Stimulated activated CD4-positive, alpha-beta T cell treated with anti-CD3 and anti-CD28 coated beads, Interleukin-2, amount 100 ng/mL, for 48 hours (primary cell): ENCODE measurements at regions not wholly inside any gene's neighbourhood (a gene's known extent, or its start where the extent isn't known, plus 50 kb on each side); places are given as distances from the start of the nearest gene placed in this dataset.
A peak's percentile ranks its signal among the peaks of the same experiment; 100 is the strongest.
"Not testable (repeated sequence)": the region's sequence is repeated elsewhere in the genome, so short reads cannot be mapped to it uniquely, and the experiment has no call there.

Experiments used
- DNase-seq, 2 donors: peaks; one replicate each; pipeline ENCODE4 v3.0.0-alpha.2; 2020

DNA sequence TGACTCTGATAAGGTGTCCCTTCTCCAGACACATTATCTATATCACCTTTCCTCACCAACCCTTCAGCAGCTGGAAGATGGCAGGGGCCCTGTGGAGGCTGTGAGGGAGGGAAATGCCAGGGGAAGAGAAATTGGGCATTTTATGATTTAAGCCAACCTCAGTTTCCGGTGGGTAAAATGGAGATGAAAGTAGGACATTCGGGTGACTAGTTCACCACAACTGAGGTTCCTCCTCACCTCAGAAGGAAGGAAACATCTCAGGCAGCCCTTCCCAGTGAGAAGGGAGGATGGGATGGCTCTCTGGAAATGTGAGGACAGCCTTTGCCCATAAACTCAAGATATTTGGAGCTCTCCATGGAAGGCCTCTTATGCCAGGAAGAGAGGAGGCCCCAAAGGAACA lies 251.5 kb downstream of the MID1IP1 start:
- no peak for DNase-seq

- no peak for DNase-seq
Measured at GRCh38 chrX:39058724-39059123, 257.5 kb downstream of the MID1IP1 start.

DNA sequence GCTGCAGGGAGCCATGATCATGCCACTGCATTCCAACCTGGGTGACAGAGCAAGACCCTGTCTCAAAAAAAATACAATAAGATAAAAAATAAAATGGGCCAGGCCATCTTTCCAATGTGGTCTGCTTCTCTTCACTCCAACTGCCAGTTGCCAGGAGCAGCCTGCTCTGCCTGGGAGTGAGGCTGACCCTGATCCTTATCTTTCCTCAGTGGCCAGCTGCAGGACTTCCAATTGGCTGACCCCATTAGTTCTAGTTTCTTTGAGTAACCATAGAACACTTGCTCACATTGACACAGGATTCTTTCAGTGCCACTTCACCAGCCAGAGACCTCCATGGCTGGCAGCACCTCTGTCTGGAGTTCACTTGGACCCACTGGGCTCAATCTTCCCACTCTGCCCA lies 258.6 kb downstream of the MID1IP1 start:
- DNase-seq, result no peak

DNA sequence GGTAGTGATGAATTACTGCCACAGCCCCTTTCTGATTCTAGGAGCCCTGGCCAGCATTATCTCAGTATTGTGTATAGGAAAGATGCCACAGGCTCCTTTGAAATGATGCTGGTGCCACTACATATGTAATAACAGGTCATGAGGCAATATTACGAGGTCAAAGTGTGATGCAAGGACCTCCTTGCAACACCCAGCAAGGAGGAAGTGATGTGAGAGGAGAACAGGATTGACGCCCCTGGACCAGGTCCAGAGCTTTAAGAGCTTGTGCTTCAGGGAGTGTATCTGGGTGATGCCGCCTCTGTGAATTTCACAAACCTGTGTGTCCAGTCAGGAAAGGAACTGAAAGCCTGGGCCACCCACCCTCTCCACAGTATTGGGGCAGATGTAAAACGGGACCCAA lies 261.8 kb downstream of the MID1IP1 start:
- DNase-seq, result no peak

- no peak for DNase-seq
Measured at GRCh38 chrX:39063702-39064101, 262.4 kb downstream of the MID1IP1 start.

DNA sequence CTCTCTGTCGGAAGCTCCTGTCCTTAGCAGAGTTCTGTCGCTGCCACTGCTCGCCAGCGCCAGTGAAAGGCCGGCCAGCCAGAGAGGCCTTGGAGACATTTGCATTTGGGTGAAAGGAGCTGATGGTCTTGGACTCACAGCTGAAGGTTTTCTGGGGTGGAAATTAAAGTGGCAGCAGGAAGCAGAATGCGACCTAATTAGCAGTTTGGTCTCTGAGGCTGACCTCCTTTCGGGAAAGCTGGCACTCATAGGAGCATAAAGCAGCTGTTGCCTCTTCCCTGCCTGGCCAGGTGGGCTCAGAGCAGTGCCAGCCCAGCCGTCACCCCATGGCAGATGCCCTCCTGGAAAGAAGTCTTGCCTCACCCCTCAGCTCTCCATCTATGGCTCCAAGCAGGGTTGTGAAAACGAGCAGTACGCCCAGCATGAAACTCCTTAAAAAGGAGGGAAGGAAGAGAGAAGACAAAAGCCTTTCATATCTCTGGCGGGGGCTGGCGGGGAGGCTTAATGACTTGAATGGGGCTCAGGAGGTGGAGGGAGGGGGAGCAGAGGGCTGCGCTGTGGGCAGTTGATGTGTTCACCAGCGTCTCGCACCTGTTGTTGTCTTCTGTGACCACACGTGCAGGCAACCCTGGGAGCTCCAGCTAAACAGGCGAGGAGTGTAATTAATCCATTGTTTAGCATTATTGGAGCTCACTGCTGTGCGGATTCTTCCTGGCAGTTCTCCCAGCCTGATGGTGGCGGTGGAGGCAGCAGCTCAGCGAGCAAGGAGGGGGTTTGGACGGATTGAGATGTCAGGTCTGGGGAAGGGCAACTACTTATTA lies 264.0 kb downstream of the MID1IP1 start:
- DNase-seq, result no peak

DNA sequence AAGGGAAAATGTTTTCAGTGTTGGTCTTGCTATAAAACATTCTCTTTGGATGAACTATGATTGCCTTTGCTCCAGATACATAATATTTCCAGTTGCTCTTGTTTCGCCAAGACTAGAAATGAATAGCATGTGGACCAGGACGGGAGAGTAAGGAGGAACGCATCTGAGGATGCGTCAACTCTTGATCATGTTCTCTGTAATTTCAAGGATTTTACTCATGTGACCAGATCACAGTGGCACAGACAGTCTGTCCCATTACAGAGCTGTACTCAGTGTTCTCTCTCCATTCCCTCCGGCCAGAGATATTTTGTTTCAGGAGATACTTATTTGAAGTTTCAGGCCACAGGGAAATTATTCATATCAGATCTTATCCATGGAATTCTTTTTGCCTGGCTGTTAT lies 266.6 kb downstream of the MID1IP1 start:
- DNase-seq, result no peak

DNA sequence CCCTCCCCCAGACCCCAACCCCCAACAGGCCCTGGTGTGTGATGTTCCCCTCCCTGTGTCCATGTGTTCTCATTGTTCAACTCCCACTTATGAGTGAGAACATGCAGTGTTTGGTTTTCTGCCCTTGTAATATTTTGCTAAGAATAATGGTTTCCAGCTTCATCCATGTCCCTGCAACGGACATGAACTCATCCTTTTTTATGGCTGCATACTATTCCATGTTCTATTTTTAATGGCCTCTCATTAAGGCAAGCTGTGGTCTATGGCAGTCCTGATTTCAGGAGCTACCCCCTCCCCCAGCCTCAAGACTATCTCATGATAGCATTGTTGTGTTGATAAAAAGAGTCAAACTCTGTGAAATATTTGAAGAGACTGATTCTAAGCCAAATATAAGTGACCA lies 267.4 kb downstream of the MID1IP1 start:
- not testable (repeated sequence) for DNase-seq

DNA sequence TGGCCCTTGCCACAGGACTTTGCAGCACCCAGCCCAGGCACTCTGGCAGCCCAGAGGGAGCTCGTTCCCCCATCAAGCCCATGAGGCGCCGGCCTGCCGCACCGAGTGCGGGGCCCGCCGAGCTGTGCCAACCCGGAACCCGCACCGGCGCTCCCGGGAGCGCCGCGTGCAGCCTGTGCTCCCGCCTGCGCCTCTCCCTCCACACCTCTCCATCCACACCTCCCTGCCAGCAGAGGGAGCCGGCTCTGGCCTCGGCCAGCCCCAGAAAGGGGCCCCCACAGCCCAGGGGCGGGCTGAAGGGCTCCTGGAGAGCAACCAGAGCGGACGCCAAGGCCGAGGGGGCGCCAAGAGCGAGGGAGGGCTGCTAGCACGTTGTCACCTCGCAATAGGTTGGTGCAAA lies 268.8 kb downstream of the MID1IP1 start:
- DNase-seq, result no peak

DNA sequence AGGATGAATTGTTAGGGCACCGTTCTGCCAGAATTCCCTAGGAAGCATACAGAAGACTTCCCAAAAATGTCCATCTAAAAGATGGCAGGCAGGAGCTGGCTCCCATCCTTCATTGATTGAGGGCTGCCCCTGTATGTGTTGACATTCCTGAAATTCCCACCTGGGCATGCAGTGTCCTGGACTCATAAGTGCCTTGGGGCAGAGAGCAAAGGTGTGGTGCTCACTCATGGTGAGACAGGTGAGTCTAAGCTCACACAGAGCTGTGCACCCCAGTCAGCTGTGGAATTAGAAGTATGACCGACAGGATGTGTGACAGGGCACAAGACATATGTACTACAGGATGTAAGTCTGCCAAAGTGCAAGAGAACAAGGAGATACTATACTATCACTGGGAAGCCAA lies 271.9 kb downstream of the MID1IP1 start:
- no peak for DNase-seq

GRCh38 chrX:39096599-39096998 lies 295.3 kb downstream of the MID1IP1 start:
- DNase-seq, result no peak

- DNase-seq, result no peak
Measured at GRCh38 chrX:39104745-39105144, 303.5 kb downstream of the MID1IP1 start.

DNA sequence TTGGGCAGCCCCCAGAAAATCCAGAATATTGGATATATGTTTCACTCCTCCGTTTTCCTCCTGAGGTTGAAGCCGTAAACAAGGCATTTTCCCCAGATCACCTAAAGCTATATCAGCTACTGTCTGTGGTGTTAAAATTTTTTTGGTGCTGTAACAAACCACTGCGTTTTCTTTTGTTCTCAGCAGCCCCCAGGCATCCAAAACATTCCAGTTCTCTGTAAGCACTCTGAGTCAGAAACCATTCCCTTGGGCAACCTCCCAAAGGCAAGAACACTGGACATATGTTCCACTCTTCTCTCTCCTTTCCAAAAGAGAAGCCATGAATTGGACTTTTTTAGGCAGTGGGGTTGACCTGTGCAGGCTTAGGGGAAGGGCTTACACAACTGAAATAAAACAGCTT lies 310.9 kb downstream of the MID1IP1 start:
- DNase-seq, result no peak

GRCh38 chrX:39115166-39115565 lies 313.9 kb downstream of the MID1IP1 start:
- DNase-seq, result no peak

GRCh38 chrX:39117101-39117500 lies 315.8 kb downstream of the MID1IP1 start:
- DNase-seq, result no peak

DNA sequence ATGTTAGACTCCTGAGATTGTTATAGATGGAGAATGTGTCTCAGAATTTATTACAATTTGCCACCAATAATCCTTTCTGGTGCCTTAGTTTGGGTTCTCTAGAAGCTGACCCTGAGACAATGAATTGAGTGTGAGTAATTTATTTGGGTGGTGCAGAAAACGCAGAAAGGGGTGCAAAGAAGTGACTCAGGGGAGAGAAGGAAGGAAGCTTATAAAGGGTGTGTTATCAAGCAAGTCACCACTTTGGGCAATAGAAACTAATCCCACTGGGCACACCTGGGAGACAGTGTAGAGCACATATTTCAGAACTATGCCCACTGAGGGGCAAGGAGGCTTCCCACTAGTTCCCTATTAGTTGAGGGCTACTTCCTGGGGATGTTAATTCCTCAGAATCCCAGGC lies 320.6 kb downstream of the MID1IP1 start:
- DNase-seq, result no peak

DNA sequence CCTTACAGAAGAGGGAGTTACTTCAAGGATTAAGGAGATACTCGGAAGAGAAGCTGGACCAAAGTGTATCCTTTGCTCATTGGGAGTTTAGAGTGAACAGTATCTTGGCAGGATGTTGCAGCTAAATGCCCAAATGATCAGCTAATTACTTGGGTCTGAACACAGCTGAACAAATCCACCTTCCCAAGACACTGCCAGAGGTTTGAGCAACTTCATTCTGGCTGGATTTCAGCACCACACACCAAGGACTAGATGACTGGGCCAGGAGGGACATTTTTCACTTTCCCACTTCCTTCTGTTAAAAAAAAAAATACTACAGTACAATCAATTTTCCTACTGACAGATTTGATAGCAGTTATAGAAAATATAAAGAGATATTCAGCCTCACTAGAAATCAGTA lies 324.6 kb downstream of the MID1IP1 start:
- no peak for DNase-seq

GRCh38 chrX:39133971-39134370 lies 332.7 kb downstream of the MID1IP1 start:
- DNase-seq, result peak in 1 of 2 donors; percentile 6

GRCh38 chrX:39137363-39137954 lies 336.2 kb downstream of the MID1IP1 start:
- no peak for DNase-seq

DNA sequence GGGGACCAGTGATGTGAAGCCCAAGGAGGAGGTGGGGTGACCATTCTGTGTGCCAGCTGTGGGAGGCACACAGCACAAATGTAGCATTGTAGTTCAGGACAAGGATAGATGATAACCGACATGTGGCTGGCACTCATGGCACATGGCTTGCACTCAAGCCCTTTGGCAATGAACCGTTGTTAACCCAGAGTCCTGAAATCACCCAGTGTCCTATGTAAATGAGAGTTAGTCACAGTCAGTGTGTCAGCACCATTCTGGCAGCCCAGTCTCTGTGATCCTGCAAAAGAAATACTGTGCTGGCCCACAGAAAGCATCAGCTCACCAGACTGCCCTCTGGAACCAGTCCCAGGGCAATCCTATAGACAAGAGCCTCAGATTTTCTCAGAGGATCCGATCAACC lies 339.3 kb downstream of the MID1IP1 start:
- DNase-seq, result no peak

GRCh38 chrX:39144323-39144722 lies 343.1 kb downstream of the MID1IP1 start:
- no peak for DNase-seq

- DNase-seq, result no peak
Measured at GRCh38 chrX:39144956-39145355, 343.7 kb downstream of the MID1IP1 start.

- no peak for DNase-seq
Measured at GRCh38 chrX:39145859-39146258, 344.6 kb downstream of the MID1IP1 start.

GRCh38 chrX:39149761-39150160 lies 348.5 kb downstream of the MID1IP1 start:
- peak; percentile 49 to 67 for DNase-seq

- DNase-seq, result no peak
Measured at GRCh38 chrX:39150220-39150619, 349.0 kb downstream of the MID1IP1 start.
